ENCODE measurements at regions not wholly inside any gene's neighbourhood (a gene's known extent, or its start where the extent isn't known, plus 50 kb on each side); places are given as distances from the start of the nearest gene placed in this dataset.

- TF ChIP-seq AHDC1 (CRISPR knock-in tag; IDR thresholded peaks at IDR 0.05; ENCODE audit: borderline replicate concordance) = no peak
- no peak for TF ChIP-seq ZNF501 (CRISPR knock-in tag; IDR thresholded peaks at IDR 0.05)
- TF ChIP-seq ZBTB10 (CRISPR knock-in tag; IDR thresholded peaks at IDR 0.05; ENCODE audit: borderline replicate concordance) = no peak
- 0 out of 2 replicates have a peak, but pooled peaks have one; percentile 61 for TF ChIP-seq ZNF782 (CRISPR knock-in tag; IDR thresholded peaks at IDR 0.05; ENCODE audit: borderline replicate concordance)
- no peak for TF ChIP-seq ZNF446 (CRISPR knock-in tag; IDR thresholded peaks at IDR 0.05)
- no peak for TF ChIP-seq PCBP2 (optimal IDR thresholded peaks at IDR 0.05; ENCODE audit: low read depth, low read length, poor library complexity, severe bottlenecking)
- peak; percentile 81 for TF ChIP-seq MEIS1 (CRISPR knock-in tag; IDR thresholded peaks at IDR 0.05; ENCODE audit: borderline replicate concordance)
- TF ChIP-seq ZNF577 (CRISPR knock-in tag; IDR thresholded peaks at IDR 0.05; ENCODE audit: borderline replicate concordance, low read depth) = no peak
- TF ChIP-seq ZNF512B (CRISPR knock-in tag; IDR thresholded peaks at IDR 0.05; ENCODE audit: borderline replicate concordance) = no peak
- TF ChIP-seq GZF1 (CRISPR knock-in tag; IDR thresholded peaks at IDR 0.05) = no peak
- TF ChIP-seq RBFOX2 (IDR thresholded peaks at IDR 0.05; ENCODE audit: low read depth, low read length) = no peak
- TF ChIP-seq DPF2 (CRISPR knock-in tag; IDR thresholded peaks at IDR 0.05; ENCODE audit: borderline replicate concordance, low read depth) = no peak; the same call in 1 of the 2 replicates
- TF ChIP-seq GPN1 (CRISPR knock-in tag; IDR thresholded peaks at IDR 0.05; ENCODE audit: borderline replicate concordance) = no peak
- no peak for TF ChIP-seq ZNF546 (CRISPR knock-in tag; conservative IDR thresholded peaks at IDR 0.05)
- TF ChIP-seq DMTF1 (CRISPR knock-in tag; IDR thresholded peaks at IDR 0.05) = no peak
- TF ChIP-seq NBN (conservative IDR thresholded peaks at IDR 0.05) = no peak
Observed at GRCh38 chr1:8241417-8242014, 76.4 kb upstream of the SLC45A1 start (continued).
